ENCODE measurements at regions not wholly inside any gene's neighbourhood (a gene's known extent, or its start where the extent isn't known, plus 50 kb on each side); places are given as distances from the start of the nearest gene placed in this dataset.
"Not testable (repeated sequence)": the region's sequence is repeated elsewhere in the genome, so short reads cannot be mapped to it uniquely, and the experiment has no call there.

GRCh38 chr1:143839182-143839581 is 132.6 kb downstream of the FAM72C start:
- DNase-seq = not testable (repeated sequence)

GRCh38 chr1:143838598-143838929 is 133.2 kb downstream of the FAM72C start:
- DNase-seq = not testable (repeated sequence)

DNA sequence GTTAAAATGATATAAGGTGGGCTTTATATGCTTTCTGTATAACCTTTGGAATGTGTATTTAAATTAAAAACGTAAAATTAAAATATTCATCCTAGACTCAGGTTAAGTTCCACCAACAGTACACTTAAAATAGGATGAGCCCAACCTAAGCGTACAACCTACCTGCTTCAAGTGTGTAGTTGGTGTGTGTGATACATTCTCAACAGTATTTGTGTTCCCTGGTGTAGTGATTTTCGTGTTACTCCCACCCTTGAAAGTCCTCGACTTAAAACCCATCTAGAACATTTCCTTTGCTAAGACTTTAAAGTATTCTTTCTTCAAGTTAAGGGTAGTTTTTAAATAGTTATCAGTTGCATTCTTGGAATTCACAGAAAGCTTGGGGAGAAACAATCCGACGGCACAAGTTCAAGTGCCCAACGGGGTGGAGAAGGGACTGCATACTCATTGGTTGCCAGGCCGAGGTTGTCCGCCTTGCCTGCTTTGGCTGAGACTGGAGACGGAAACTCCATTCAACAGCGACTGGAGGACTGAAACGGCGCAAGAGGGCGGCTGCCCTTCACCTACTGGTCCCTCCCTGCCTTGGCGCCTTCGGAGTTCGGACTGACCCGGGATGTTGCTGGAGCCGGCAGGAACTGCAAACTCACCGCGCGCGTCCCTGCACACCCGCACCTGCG is 133.7 kb downstream of the FAM72C start:
- DNase-seq = not testable (repeated sequence)

DNA sequence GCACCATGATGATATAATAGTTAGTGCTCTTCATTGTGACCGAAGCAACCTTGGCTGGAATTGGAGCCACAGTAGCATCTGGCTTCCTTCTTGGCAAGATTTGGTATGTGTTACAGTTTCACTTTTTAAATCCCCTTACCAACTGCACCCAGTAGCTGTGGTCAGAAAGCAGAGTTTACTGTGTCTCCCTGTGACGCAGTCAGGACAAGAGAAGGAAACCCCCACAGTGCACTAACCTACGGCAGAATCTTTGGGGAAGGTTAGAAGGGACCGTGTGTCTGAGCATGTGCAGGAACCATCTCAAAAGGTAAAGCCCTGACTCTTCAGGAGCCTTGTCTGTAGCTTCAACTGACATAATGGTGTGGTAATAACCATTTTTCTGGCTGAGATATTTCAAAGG is 138.4 kb downstream of the FAM72C start:
- DNase-seq = not testable (repeated sequence)

- not testable (repeated sequence) for DNase-seq
These were observed 139.4 kb downstream of the FAM72C start for GRCh38 chr1:143832379-143832716.

GRCh38 chr1:143831479-143832378 is 140.1 kb downstream of the FAM72C start:
- DNase-seq = not testable (repeated sequence)

- DNase-seq = not testable (repeated sequence)
These were observed 145.6 kb downstream of the FAM72C start for GRCh38 chr1:143826162-143826561.

DNA sequence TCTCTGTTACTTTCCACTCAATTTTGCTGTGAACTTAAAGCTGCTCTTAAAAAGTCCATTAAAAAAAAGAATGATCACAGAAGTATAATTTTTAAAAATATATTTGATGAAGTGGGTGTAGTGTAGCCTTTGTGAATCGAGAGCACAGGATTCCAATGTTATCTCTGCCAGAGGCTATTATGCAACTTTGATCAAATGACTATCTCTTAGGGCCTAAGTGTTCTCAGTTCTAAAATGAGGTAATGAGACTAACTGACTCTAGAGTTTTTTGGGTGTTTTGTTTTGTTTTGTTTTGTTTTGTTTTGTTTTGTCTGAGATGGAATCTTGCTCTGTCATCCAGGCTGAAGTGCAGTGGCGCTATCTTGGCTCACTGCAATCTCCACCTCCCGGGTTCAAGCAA is 147.5 kb downstream of the FAM72C start:
- not testable (repeated sequence) for DNase-seq

GRCh38 chr1:143820058-143820457 is 151.7 kb downstream of the FAM72C start:
- DNase-seq = not testable (repeated sequence)

- not testable (repeated sequence) for DNase-seq
These were observed 155.4 kb downstream of the FAM72C start for GRCh38 chr1:143816369-143816768.

DNA sequence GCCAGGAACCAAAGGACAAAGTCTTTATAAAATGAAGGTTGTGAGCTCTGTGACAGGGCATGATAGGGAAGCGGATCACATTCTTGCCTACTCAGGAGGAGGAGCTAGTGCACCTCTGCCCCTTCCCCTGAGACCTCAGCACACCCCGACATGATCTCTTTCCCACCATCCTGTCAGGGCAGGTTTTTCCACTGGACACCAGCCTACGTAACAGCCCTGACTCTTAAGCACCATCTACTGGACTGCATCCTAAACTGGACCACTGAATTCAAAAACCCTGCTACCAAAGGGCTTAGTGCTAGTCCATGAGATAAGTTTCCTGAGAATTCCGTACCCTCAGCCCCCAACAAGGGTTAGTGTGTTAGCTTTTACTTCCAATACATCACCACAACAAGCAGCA is 166.4 kb downstream of the FAM72C start:
- DNase-seq = not testable (repeated sequence)

GRCh38 chr1:143804707-143805356 is 167.0 kb downstream of the FAM72C start:
- not testable (repeated sequence) for DNase-seq

GRCh38 chr1:143803927-143804411 is 167.8 kb downstream of the FAM72C start:
- not testable (repeated sequence) for DNase-seq

DNA sequence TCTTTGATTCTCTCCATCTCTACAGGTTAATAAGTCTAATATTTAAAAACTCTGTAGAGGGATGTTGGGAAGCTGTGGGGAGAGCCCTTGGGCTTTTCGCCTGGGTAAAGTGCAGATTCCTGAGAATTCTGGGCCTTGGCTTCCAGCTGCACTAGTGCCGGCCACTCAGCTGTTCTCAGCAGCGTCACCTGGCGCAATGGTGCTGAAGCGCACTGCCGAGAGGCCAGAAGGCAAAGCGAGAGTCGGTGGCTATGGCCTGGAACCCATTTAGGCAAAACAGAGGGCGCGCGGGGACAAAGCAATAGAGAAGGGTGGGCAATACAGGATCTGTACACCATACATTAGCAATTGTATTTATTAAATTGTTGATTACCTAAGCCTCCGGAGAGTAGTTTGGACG is 168.7 kb downstream of the FAM72C start:
- not testable (repeated sequence) for DNase-seq

- DNase-seq = not testable (repeated sequence)
These were observed 172.1 kb downstream of the FAM72C start for GRCh38 chr1:143799568-143800187.

- DNase-seq = not testable (repeated sequence)
These were observed 175.4 kb downstream of the FAM72C start for GRCh38 chr1:143796369-143796768.

DNA sequence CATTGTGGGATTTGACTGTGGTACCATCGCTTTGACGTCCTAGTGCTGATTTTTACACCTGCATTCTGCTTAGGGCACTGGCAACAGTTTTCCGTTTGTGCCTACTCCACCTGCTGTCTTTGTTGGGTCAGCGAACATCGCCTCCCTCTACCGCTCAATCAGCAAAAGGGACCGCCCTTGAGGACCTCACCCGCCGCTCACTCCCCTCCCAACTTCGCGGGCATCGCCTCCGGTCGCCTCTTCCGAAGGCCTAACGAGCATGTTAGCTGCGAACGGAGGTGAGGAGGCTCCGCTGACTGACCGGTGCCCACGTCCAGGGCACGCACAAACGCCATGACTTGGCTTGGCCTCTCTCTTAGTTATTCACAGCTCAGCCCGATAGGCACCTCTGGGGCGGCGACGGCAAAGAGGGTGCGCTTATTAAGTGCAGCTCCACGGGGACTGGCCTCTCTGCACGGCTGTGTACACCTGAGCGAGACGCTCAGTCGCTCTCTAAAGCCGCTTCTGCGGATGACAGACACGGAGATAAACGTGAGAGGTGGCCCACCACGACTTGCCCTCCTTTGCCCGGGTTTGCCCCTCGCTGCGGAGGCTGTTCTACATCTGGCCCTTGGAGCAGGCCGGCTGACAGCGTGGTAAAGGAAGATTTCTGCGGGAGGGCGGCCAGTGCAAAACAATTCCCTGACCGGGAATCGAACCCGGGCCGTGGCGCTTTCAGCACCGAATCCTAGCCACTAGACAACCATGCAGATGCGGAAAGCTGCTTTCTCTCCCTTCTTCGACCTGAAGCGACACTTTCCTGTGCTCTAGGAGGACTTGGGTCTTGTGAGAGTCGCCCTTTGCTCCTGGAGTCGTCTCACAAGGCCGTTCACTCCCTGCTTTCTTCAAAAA is 179.5 kb downstream of the FAM72C start:
- not testable (repeated sequence) for DNase-seq

GRCh38 chr1:143786381-143786780 is 185.4 kb downstream of the FAM72C start:
- DNase-seq = not testable (repeated sequence)

DNA sequence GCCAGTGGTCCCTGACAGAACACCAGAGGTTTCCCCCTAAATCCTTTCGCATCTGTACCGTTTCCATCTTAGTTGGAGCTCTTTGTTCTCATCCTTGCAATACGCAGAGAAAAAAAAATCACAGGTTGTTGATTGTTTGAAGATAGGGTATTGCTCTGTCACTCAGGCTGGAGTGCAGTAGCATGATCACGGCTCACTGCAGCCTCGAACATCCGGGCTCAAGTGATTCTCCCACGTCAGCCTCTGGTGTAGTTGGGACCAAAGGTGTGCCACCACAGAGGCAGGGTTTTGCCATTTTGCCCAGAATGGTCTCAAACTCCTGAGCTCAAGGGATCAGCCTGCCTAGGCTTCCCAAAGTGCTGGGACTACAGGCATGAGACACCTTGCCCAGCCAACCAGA is 185.9 kb downstream of the FAM72C start:
- DNase-seq = not testable (repeated sequence)

DNA sequence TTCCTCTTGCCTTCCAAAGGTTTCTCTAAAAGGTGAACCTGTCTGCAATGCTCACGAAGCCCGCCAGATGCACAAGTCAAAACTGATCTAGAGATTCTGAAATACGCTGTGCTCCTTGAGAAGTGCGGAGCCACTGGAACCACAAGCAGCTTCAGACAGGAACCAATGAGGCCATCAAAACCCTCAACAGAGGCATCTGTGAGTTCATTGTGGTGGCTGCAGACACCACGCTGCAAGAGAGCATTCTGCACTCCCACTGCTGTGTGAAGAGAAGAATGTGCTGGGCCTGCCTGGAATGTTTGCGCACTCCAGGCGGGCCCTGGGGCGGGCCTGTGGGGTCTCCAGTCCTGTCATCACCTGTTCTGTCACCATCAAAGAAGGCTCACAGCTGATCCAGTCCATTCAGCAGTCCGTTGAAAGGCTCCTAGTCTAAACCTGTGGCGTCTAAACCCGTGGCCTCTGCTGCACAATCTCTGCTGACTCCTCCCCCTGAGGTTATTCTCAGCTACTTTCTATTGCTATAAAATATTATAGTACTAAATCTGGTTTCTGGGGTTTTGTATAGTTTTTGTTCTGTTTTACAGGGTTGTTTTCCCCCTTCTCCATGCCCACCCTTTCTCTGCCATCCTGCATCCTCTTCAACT is 187.4 kb downstream of the FAM72C start:
- DNase-seq = not testable (repeated sequence)

- not testable (repeated sequence) for DNase-seq
These were observed 193.6 kb downstream of the FAM72C start for GRCh38 chr1:143778178-143778577.
